DMS153 (cell line): ENCODE measurements at regions not wholly inside any gene's neighbourhood (a gene's known extent, or its start where the extent isn't known, plus 50 kb on each side); places are given as distances from the start of the nearest gene placed in this dataset.

Experiments
- DNase-seq: peaks from one replicate; lab custom pipeline; 2025; lab: John Stamatoyannopoulos, UW

GRCh38 chr17:79314617-79315357 is 240.2 kb downstream of the ENGASE start:
- no peak for DNase-seq

- no peak for DNase-seq
These were observed 236.7 kb downstream of the ENGASE start for GRCh38 chr17:79311373-79311772.

DNA sequence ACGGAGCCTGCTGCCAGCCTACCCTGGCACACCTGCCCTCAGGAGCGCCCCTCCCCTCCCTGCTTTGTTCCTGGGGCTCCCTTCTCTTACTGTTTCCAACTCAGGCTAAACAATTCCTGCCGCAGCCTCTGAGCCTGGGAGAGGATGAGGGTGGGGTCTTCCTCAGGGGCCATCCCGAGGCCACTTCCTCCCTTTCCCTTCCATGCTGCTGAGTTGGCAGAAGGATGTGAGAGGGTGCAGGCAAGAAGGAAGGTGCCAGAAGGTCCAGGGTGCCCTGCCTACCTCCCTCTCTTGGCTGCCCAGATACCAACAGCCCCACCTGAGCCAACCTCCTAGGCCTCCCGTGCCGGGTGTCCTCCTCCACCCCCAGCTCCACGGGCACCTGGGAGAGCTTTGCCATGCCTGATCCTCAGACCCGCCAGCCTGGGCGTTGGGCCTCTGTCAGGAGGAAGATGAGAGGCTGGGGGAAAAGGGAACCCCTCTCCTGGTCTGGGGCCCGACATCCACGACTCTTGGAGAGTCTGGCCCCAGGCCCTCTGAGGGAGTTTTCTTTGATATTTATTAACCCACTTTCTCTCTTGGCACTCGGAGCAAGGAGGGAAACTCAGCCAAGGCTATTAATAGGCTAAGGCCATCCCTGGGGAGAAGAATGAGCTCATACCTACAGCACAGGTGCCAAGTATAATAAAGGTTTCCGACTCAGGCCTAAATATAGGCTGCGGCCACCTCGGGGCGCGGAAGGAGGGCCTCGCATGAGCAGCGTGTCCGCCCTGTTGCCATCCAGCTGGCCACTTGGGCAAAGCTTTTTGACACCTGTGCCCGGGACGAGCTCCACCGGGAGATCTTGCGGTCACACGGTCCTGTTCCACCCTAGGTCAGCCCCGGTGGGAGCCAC is 232.0 kb downstream of the ENGASE start:
- peak; percentile 70 for DNase-seq

GRCh38 chr17:79305768-79306423 is 231.3 kb downstream of the ENGASE start:
- DNase-seq: peak; percentile 7

- no peak for DNase-seq
These were observed 230.7 kb downstream of the ENGASE start for GRCh38 chr17:79305376-79305767.

GRCh38 chr17:79304884-79305283 is 230.3 kb downstream of the ENGASE start:
- no peak for DNase-seq

DNA sequence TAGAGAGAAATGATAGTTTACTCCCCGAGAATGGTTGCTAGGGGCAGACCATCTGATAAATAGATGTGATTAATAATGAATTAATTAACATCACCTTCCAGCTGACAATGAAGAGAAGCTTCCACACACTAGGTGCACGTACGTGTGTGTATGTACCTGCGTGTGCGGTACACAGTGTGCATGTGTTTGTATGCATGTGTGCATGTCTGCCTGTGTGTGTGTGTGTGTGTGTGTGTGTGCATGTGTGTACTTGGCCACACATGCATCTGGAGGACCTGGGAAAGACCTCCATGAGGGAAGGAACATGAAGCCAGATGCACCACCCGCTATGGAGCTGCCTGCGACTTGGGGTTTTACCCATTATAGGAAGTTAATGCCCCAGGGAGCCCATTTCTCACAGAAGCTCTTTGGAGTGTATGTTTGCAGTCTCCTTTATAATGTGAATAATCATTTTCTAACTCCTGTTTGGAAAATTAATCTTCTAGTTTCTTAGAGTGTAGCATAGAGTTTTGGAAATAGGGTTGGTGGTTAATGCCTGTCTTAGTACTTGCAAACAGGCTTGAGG is 229.1 kb downstream of the ENGASE start:
- no peak for DNase-seq

GRCh38 chr17:79301469-79301868 is 226.8 kb downstream of the ENGASE start:
- DNase-seq: no peak

- no peak for DNase-seq
These were observed 224.7 kb downstream of the ENGASE start for GRCh38 chr17:79299349-79299748.

DNA sequence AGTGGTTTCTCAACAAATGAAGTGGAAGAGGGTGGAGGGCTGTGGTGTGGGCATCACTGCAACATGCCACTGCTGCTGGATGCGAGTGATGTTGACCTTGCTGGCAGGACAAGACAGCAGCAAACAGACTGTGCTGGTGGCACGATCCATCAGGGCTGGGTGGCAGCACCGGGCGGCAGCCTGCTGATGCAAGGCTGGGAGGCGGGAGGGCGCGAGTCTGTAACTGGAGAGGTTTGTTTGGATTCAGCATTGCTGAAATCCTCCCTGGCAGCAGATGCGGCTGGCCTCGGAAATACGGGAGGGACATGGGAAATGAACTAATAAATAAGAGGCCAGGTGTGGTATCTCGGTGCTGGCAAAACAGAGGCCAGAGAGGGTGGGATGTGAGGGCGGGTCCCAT is 224.2 kb downstream of the ENGASE start:
- peak; percentile 48 for DNase-seq

- no peak for DNase-seq
These were observed 221.6 kb downstream of the ENGASE start for GRCh38 chr17:79296243-79296642.

- DNase-seq: no peak
These were observed 220.7 kb downstream of the ENGASE start for GRCh38 chr17:79295307-79295706.

- no peak for DNase-seq
These were observed 219.9 kb downstream of the ENGASE start for GRCh38 chr17:79294459-79295071.

GRCh38 chr17:79292501-79292900 is 217.9 kb downstream of the ENGASE start:
- no peak for DNase-seq

- no peak for DNase-seq
These were observed 216.8 kb downstream of the ENGASE start for GRCh38 chr17:79291391-79291790.

GRCh38 chr17:79290726-79291125 is 216.1 kb downstream of the ENGASE start:
- no peak for DNase-seq

- DNase-seq: no peak
These were observed 214.3 kb downstream of the ENGASE start for GRCh38 chr17:79288950-79289349.

GRCh38 chr17:79286440-79286839 is 211.8 kb downstream of the ENGASE start:
- no peak for DNase-seq

DNA sequence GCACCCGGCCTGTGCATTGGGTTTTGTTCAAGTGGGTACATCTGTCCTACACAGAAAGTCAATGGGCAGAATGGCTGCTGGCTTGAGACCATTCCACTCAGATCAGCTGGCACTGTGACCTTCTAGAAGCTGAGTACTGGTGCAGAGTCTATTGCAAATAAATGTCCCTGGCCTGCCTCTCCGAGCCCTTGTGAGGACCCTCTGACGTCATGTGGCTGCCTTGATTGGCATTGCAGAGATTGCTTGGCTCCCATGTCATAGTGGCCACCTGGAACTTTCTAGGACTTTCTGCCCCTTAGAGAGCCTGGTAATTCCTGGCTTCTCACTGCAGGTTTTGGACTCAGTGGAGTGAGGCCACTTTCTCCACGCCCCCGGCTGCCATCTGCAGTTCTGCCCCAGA is 211.3 kb downstream of the ENGASE start:
- DNase-seq: no peak

DNA sequence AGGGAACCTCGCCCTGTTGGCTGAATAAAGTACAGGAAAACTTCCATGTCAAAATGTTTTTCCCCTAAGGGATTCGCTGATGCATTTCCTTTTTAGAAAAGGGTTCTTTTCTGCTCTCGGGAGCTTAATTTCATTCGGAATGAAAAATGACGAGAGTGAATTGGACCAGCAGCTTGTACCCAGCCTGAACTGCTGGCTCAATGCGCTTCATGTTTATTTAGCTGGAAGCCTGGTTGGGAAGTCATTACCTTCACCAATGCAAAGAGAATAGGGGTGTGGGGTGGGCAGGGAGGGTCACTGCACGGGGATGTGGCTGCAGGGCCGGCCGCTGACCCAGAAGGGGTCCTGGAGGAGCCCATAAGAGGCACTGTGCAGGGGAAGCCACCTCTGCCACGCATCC is 207.7 kb downstream of the ENGASE start:
- no peak for DNase-seq

GRCh38 chr17:79281803-79282202 is 207.2 kb downstream of the ENGASE start:
- DNase-seq: no peak
